Thoracic aorta (tissue), 2 donors: ENCODE measurements at regions not wholly inside any gene's neighbourhood (a gene's known extent, or its start where the extent isn't known, plus 50 kb on each side); places are given as distances from the start of the nearest gene placed in this dataset.

ENCODE experiments used
- ATAC-seq: fragments of 150-250 bp; one replicate; pipeline ENCODE4 v1.8.0; 2017; ENCODE audit warnings: low read depth; ENCODE audit not compliant: insufficient number of reproducible peaks, low FRiP score
- DNase-seq: peaks from one replicate; pipeline ENCODE4 v3.0.0-alpha.2; 2020; ENCODE audit warnings: low spot score
- H3K27ac ChIP-seq, 2 donors: fragments of 200-600 bp; sonication (generic); 1 replicate in 1 of 2; 2 replicates in 1 of 2; pipeline ENCODE4 v1.5.1; 2016; ENCODE audit warnings: mild to moderate bottlenecking in 2 of 2, moderate library complexity in 2 of 2
- H3K27me3 ChIP-seq: fragments of 200-600 bp; sonication (generic); replicated peaks from 2 replicates; pipeline ENCODE4 v1.6.0; 2016; ENCODE audit warnings: mild to moderate bottlenecking; ENCODE audit not compliant: insufficient read depth
- H3K36me3 ChIP-seq: fragments of 200-600 bp; sonication (generic); one replicate; pipeline ENCODE4 v1.5.1; 2016
- H3K4me1 ChIP-seq, 2 donors: fragments of 200-600 bp; sonication (generic); 1 replicate in 1 of 2; 2 replicates in 1 of 2; pipeline versions ENCODE4 v1.5.1 to v1.6.0; 2016; ENCODE audit warnings: low read depth in 2 of 2, mild to moderate bottlenecking in 1 of 2; ENCODE audit not compliant: control insufficient read depth in 1 of 2
- H3K4me3 ChIP-seq: fragments of 200-600 bp; sonication (generic); 2 replicates; pipeline ENCODE4 v1.5.1; 2016; ENCODE audit warnings: mild to moderate bottlenecking
- H3K9me3 ChIP-seq: fragments of 200-600 bp; sonication (generic); 2 replicates; pipeline ENCODE4 v1.5.1; 2016
- CTCF ChIP-seq: fragments of 200-600 bp; sonication (generic); IDR thresholded peaks from one replicate; pipeline ENCODE4 v1.5.1; 2019; ENCODE audit warnings: antibody characterized with exemption

DNA sequence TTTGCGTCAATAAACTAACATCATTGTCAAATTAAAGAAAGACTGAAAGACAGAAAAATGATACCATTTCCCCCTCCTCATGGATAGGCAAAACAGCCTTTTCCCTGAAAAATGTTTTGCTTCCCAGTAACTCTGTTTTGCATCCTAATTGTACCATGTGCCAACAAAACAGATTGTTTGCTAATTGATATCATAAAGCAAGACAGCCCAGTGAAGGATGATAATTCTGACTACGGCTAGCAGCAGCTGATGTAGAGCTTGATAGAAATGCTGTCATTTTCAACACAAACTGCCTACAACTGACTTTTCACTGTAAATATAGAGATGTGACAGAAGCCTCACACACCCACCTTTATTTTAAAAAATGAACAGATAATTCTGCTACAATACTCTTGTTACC is 1061.6 kb downstream of the HACE1 start:
- no peak for TF ChIP-seq CTCF
- no peak overlapping the region for H3K27ac ChIP-seq
- no peaks in the 10 kb centered on the region for H3K4me1 ChIP-seq
- H3K9me3 ChIP-seq = no peaks in the 10 kb centered on the region
- no peaks in the 10 kb centered on the region for H3K27me3 ChIP-seq
- no peaks in the 10 kb centered on the region for H3K36me3 ChIP-seq
- DNase-seq (no peak), ATAC-seq (no peak)
- H3K4me3 ChIP-seq = no peak overlapping the region

- Histone ChIP-seq H3K9me3 (no peaks in the 10 kb centered on the region), H3K27ac (no peak overlapping the region), H3K4me3 (no peak overlapping the region), H3K4me1 (no peaks in the 10 kb centered on the region), H3K27me3 (no peaks in the 10 kb centered on the region), H3K36me3 (no peaks in the 10 kb centered on the region)
- DNase-seq (no peak), ATAC-seq (no peak)
- TF ChIP-seq CTCF = no peak
Measured at GRCh38 chr6:103797738-103798137, 1062.0 kb downstream of the HACE1 start.

DNA sequence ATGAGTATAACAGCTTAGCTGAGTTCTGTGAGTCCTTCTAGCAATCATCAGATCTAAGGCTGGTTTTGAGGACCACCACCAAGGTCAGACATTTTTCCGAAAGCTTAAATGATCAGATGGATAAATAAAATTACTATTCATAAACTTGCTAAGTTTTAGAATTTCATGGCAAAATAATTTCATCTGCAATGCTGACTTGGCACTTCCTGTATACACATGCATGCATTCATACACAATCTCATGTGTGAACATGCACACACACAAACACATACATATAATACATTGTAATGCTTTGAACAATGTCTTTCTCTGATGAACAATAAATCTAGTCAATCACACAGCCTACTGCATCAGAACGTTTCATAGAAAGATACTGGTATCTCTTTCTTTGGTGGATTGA is 1068.3 kb downstream of the HACE1 start:
- no peak for ATAC-seq
- H3K36me3 ChIP-seq = no peaks in the 10 kb centered on the region
- no peak overlapping the region for H3K4me3 ChIP-seq

DNA sequence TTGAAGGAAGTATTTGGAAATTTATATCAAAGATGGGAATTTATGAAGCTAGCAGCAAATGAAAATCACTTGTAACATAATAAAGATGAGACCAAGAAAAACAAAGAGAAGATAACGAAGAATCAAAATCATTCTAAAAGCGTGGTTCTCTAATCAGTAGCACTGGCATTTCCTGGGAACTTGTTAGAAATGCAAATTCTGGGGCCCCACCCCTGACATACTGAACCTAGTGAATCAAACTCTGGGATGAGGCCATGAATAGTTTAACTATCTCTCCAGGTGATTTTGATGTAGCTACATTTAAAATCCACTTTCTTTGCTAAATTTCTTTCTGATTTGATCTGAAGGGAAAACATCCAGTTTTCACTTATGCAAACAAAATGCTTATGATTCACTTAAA is 1075.6 kb downstream of the HACE1 start:
- Histone ChIP-seq H3K4me3 (no peak overlapping the region), H3K27me3 (no peaks in the 10 kb centered on the region), H3K9me3 (no peaks in the 10 kb centered on the region), H3K4me1 (no peaks in the 10 kb centered on the region), H3K27ac (no peak overlapping the region), H3K36me3 (no peaks in the 10 kb centered on the region)
- ATAC-seq = no peak
- no peak for DNase-seq
- no peak for TF ChIP-seq CTCF

More for the DNA sequence above, 1068.3 kb downstream of the HACE1 start:
- H3K27ac ChIP-seq = no peak overlapping the region
- DNase-seq = no peak
- no peaks in the 10 kb centered on the region for H3K9me3 ChIP-seq
- TF ChIP-seq CTCF = no peak
- H3K27me3 ChIP-seq = no peaks in the 10 kb centered on the region
- H3K4me1 ChIP-seq = no peaks in the 10 kb centered on the region

DNA sequence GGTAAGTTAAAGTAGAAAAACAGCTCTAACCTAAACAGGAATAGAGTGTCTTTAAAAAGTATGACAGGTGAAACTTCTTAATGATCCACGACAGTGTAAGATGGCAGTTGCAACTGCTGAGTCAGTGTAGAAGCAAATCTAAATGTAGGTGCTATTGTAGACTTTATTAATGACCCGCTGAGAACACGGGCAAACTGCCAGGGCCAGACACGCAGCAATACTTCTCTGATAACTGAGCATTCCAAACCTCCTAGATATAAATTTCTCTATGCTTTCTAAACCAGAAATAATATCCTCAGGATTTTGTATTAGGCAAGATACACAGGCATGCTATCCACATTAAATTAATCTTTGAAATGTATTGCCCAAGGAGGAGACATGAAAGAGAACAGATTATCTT is 1076.4 kb downstream of the HACE1 start:
- H3K4me3 ChIP-seq = no peak overlapping the region
- H3K9me3 ChIP-seq = no peaks in the 10 kb centered on the region
- no peak for ATAC-seq
- H3K27ac ChIP-seq = no peak overlapping the region
- no peak for DNase-seq
- H3K36me3 ChIP-seq = no peaks in the 10 kb centered on the region
- TF ChIP-seq CTCF = no peak
- no peaks in the 10 kb centered on the region for H3K4me1 ChIP-seq
- no peaks in the 10 kb centered on the region for H3K27me3 ChIP-seq
